H9 (cell line): ENCODE measurements at regions not wholly inside any gene's neighbourhood (a gene's known extent, or its start where the extent isn't known, plus 50 kb on each side); places are given as distances from the start of the nearest gene placed in this dataset.

Source experiments
- DNase-seq: peaks from one replicate; pipeline ENCODE4 v3.0.0-alpha.2; 2017
- H2AFZ ChIP-seq: one replicate; pipeline ENCODE4 v1.6.1; 2013; ENCODE audit warnings: mild to moderate bottlenecking, low read length, control low read depth, moderate library complexity
- H2AK5ac ChIP-seq: 2 replicates; pipeline ENCODE4 v1.6.1; 2013; ENCODE audit warnings: low read length, control low read depth, mixed read lengths; ENCODE audit not compliant: insufficient read length
- H2BK120ac ChIP-seq: one replicate; pipeline ENCODE4 v1.6.1; 2013; ENCODE audit warnings: low read depth, mild to moderate bottlenecking, low read length, control low read depth, inconsistent platforms; ENCODE audit not compliant: poor library complexity, severe bottlenecking
- H2BK12ac ChIP-seq: 2 replicates; pipeline ENCODE4 v1.6.1; 2013; ENCODE audit warnings: low read length, control low read depth, mixed read lengths, low read depth; ENCODE audit not compliant: insufficient read length
- H2BK15ac ChIP-seq: 2 replicates; pipeline ENCODE4 v1.6.1; 2013; ENCODE audit warnings: low read depth, low read length, control low read depth
- H2BK20ac ChIP-seq: one replicate; pipeline ENCODE4 v1.6.1; 2013; ENCODE audit warnings: low read depth, mild to moderate bottlenecking, low read length, control low read depth, inconsistent platforms; ENCODE audit not compliant: poor library complexity, severe bottlenecking
- H2BK5ac ChIP-seq: 2 replicates; pipeline ENCODE4 v1.6.1; 2013; ENCODE audit warnings: low read length, control low read depth, mixed read lengths; ENCODE audit not compliant: insufficient read length
- H3K14ac ChIP-seq: 2 replicates; pipeline ENCODE4 v1.6.1; 2013; ENCODE audit warnings: low read length, control low read depth; ENCODE audit not compliant: insufficient read depth
- H3K18ac ChIP-seq: 2 replicates; pipeline ENCODE4 v1.6.1; 2013; ENCODE audit warnings: low read depth, mild to moderate bottlenecking, mixed read lengths, low read length, control low read depth; ENCODE audit not compliant: insufficient read length
- H3K23ac ChIP-seq: 2 replicates; pipeline ENCODE4 v1.6.1; 2013; ENCODE audit warnings: low read length, control low read depth, mixed read lengths, low read depth; ENCODE audit not compliant: insufficient read length
- H3K23me2 ChIP-seq: 2 replicates; pipeline ENCODE4 v1.6.1; 2013; ENCODE audit warnings: low read depth, mild to moderate bottlenecking, mixed read lengths, low read length, control low read depth; ENCODE audit not compliant: insufficient read length, poor library complexity, severe bottlenecking
- H3K27ac ChIP-seq: 2 replicates; pipeline ENCODE4 v1.5.1; 2013; ENCODE audit warnings: low read length, control low read depth, mixed read lengths, low read depth; ENCODE audit not compliant: insufficient read length
- H3K27me3 ChIP-seq: 2 replicates; pipeline ENCODE4 v1.6.1; 2013; ENCODE audit warnings: low read length, control low read depth, inconsistent platforms; ENCODE audit not compliant: insufficient read depth
- H3K4ac ChIP-seq: 2 replicates; pipeline ENCODE4 v1.6.1; 2013; ENCODE audit warnings: low read depth, mild to moderate bottlenecking, control low read depth, inconsistent platforms, low read length, moderate library complexity
- H3K4me1 ChIP-seq: 2 replicates; pipeline ENCODE4 v1.6.1; 2013; ENCODE audit warnings: low read length, control low read depth, inconsistent platforms; ENCODE audit not compliant: insufficient read depth
- H3K4me2 ChIP-seq: 2 replicates; pipeline ENCODE4 v1.6.1; 2013; ENCODE audit warnings: low read length, control low read depth, mixed read lengths; ENCODE audit not compliant: insufficient read length, insufficient read depth
- H3K56ac ChIP-seq: 2 replicates; pipeline ENCODE4 v1.6.1; 2013; ENCODE audit warnings: low read depth, mild to moderate bottlenecking, mixed read lengths, low read length, control low read depth; ENCODE audit not compliant: insufficient read length
- H3K79me1 ChIP-seq: 2 replicates; pipeline ENCODE4 v1.6.1; 2013; ENCODE audit warnings: low read depth, mild to moderate bottlenecking, moderate library complexity, low read length, control low read depth, inconsistent platforms; ENCODE audit not compliant: insufficient read depth, poor library complexity, severe bottlenecking
- H3K79me2 ChIP-seq: 2 replicates; pipeline ENCODE4 v1.6.1; 2013; ENCODE audit warnings: low read length, control low read depth, inconsistent platforms; ENCODE audit not compliant: insufficient read depth
- H3K9ac ChIP-seq: 2 replicates; pipeline ENCODE4 v1.6.1; 2013; ENCODE audit warnings: low read length, control low read depth, mixed read lengths; ENCODE audit not compliant: insufficient read length; ENCODE audit errors: extremely low read depth
- H3K9me3 ChIP-seq: one replicate; pipeline ENCODE4 v1.6.1; 2013; ENCODE audit warnings: low read depth, low read length, inconsistent platforms; ENCODE audit not compliant: control insufficient read depth
- H3T11ph ChIP-seq: one replicate; pipeline ENCODE4 v1.6.1; 2013; ENCODE audit warnings: mild to moderate bottlenecking, low read length, control low read depth, inconsistent platforms
- H4K20me1 ChIP-seq: one replicate; pipeline ENCODE4 v1.6.1; 2013; ENCODE audit not compliant: control insufficient read depth, insufficient read length, insufficient read depth
- H4K5ac ChIP-seq: 2 replicates; pipeline ENCODE4 v1.6.1; 2013; ENCODE audit warnings: low read depth, mild to moderate bottlenecking, mixed read lengths, low read length, control low read depth; ENCODE audit not compliant: insufficient read length
- H4K8ac ChIP-seq: replicated peaks from 2 replicates; pipeline ENCODE4 v1.6.1; 2013; ENCODE audit warnings: low read length, control low read depth, mixed read lengths, low read depth; ENCODE audit not compliant: insufficient read length
- H4K91ac ChIP-seq: 2 replicates; pipeline ENCODE4 v1.6.1; 2013; ENCODE audit warnings: low read depth, mild to moderate bottlenecking, moderate library complexity, mixed read lengths, low read length, control low read depth; ENCODE audit not compliant: insufficient read length
- H3K27ac Mint-ChIP-seq, 3 experiments: 2 replicates in 2 of 3; 3 replicates in 1 of 3; pipeline ENCODE4 v1.8.0; 2020 to 2021; ENCODE audit warnings: mixed read lengths in 3 of 3, mild to moderate bottlenecking in 1 of 3, moderate library complexity in 1 of 3
- H3K27me3 Mint-ChIP-seq: 2 replicates; pipeline ENCODE4 v1.8.0; 2021; ENCODE audit warnings: low read depth, mild to moderate bottlenecking, moderate library complexity, mixed read lengths
- H3K36me3 Mint-ChIP-seq, 3 experiments: 2 replicates in 2 of 3; 3 replicates in 1 of 3; pipeline ENCODE4 v1.8.0; 2020 to 2021; ENCODE audit warnings: low read depth in 3 of 3, mixed read lengths in 3 of 3; ENCODE audit not compliant: insufficient read depth in 1 of 3
- H3K4me1 Mint-ChIP-seq, 2 experiments: 2 replicates each; pipeline ENCODE4 v1.8.0; 2020; ENCODE audit warnings: mixed read lengths in 2 of 2
- H3K4me3 Mint-ChIP-seq, 2 experiments: 2 replicates in 1 of 2; 3 replicates in 1 of 2; pipeline ENCODE4 v1.8.0; 2020 to 2021; ENCODE audit warnings: mild to moderate bottlenecking in 2 of 2, mixed read lengths in 2 of 2, moderate library complexity in 1 of 2
- H3K9me3 Mint-ChIP-seq, 2 experiments: 2 replicates in 1 of 2; 3 replicates in 1 of 2; pipeline ENCODE4 v1.8.0; 2020; ENCODE audit warnings: mild to moderate bottlenecking in 2 of 2, mixed read lengths in 2 of 2, moderate library complexity in 1 of 2
- CTCF ChIP-seq: fragments of 200-600 bp; sonication (generic); conservative IDR thresholded peaks from 3 replicates; pipeline ENCODE4 v1.8.0; 2021; ENCODE audit warnings: antibody characterized with exemption, mild to moderate bottlenecking
- WGBS: extraction: QIAGEN DNeasy Blood & Tissue Kit; methylation state at CpG from one replicate; pipeline ENCODE4 v1.1.7; 2013; ENCODE audit warnings: missing lambda C conversion rate, low lambda C conversion rate, mixed read lengths; ENCODE audit not compliant: insufficient read length; ENCODE audit errors: extremely low coverage; 5-methylcytosine and 5-hydroxymethylcytosine counted together

- H3K27ac ChIP-seq: no peak overlapping the region
- H3K23me2 ChIP-seq: no peaks in the 10 kb centered on the region
- H2BK120ac ChIP-seq: no peak overlapping the region
- H3K36me3 Mint-ChIP-seq: peaks cover 0 to 2% (median 2%) of the 10 kb centered on the region in 3 experiments; a peak in 2 of 7 replicates
- H3K23ac ChIP-seq: no peak overlapping the region
- no peak overlapping the region for H2BK5ac ChIP-seq
- no peak overlapping the region for H2AK5ac ChIP-seq
- no peak for TF ChIP-seq CTCF
- H4K8ac ChIP-seq: no peak overlapping the region
- no peaks in the 10 kb centered on the region; the same call in 1 of the 2 replicates for H3K4me1 ChIP-seq
- H3K4ac ChIP-seq: no peak overlapping the region
- DNase-seq: no peak
- no peaks in the 10 kb centered on the region for H3K79me1 ChIP-seq
- H3K4me3 Mint-ChIP-seq: no peak overlapping the region
- no peak overlapping the region for H3K27ac Mint-ChIP-seq
- H3K9ac ChIP-seq: no peak overlapping the region
- H2AFZ ChIP-seq: no peak overlapping the region
- H3T11ph ChIP-seq: no peak overlapping the region
- H3K79me2 ChIP-seq: no peaks in the 10 kb centered on the region
- H4K5ac ChIP-seq: no peak overlapping the region
- H2BK20ac ChIP-seq: no peak overlapping the region
- peaks cover 23 to 25% of the 10 kb centered on the region in 2 experiments for H3K4me1 Mint-ChIP-seq
- H2BK12ac ChIP-seq: no peak overlapping the region
- H3K56ac ChIP-seq: no peak overlapping the region
- no peak overlapping the region for H3K14ac ChIP-seq
- H3K9me3 ChIP-seq: no peaks in the 10 kb centered on the region
- no CpG with 5 or more reads among the region's 4 CpGs for WGBS
- no peak overlapping the region for H4K91ac ChIP-seq
- no peaks in the 10 kb centered on the region for H4K20me1 ChIP-seq
- H3K27me3 ChIP-seq: no peaks in the 10 kb centered on the region
- no peak overlapping the region for H3K4me2 ChIP-seq
- no peaks in the 10 kb centered on the region for H3K27me3 Mint-ChIP-seq
- no peak overlapping the region for H2BK15ac ChIP-seq
- peaks cover 2% of the 10 kb centered on the region in 2 experiments; a peak in 3 of 5 replicates for H3K9me3 Mint-ChIP-seq
- no peak overlapping the region for H3K18ac ChIP-seq
Observed at GRCh38 chr11:103737037-103737622, 299.3 kb upstream of the DDI1 start.
